ENCODE measurements at regions not wholly inside any gene's neighbourhood (a gene's known extent, or its start where the extent isn't known, plus 50 kb on each side); places are given as distances from the start of the nearest gene placed in this dataset.

DNA sequence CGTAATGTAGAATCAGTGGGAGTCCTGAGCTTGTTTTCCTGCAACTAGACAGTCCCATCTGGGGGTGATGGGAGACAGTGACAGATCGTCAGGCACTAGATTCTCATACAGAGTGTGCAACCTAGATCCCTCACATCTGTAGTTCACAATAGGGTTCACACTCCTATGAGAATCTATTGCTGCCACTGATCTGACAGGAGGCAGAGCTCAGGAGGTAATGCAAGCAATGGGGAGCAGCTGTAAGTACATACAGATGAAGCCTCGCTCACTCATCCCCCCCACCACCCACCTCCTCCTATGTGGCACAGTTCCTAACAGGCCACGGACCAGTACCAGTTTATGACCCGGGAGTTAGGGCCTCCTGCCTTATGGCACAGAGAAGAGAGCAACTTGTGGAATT is 116.2 kb upstream of the PIK3R1 start:
- Histone ChIP-seq H2AFZ (ENCODE audit: control insufficient read depth, low read length) (no peak overlapping the region), H3K9ac (ENCODE audit: control insufficient read depth, extremely low read depth, insufficient read depth, low read length) (no peak overlapping the region), H3K79me2 (ENCODE audit: control insufficient read depth, insufficient read depth, low read length) (no peaks in the 10 kb centered on the region), H3K9me3 (ENCODE audit: control insufficient read depth, low read depth, low read length) (no peaks in the 10 kb centered on the region), H3K4me2 (ENCODE audit: control insufficient read depth, extremely low read depth, insufficient read depth, low read depth, low read length) (no peak overlapping the region), H3K4me3 (ENCODE audit: control insufficient read depth in 2 of 3, extremely low read depth in 1 of 3, insufficient read depth in 2 of 3, low read depth in 1 of 3, low read length in 3 of 3) (no peak overlapping the region), H3K9me1 (ENCODE audit: control insufficient read depth, extremely low read depth, insufficient read depth, low read length) (no peaks in the 10 kb centered on the region), H3K36me3 (ENCODE audit: control insufficient read depth in 2 of 2, extremely low read depth in 1 of 2, insufficient read depth in 2 of 2, low read length in 2 of 2) (no peaks in the 10 kb centered on the region), H3K4me1 (ENCODE audit: control insufficient read depth, extremely low read depth, insufficient read depth, low read length) (no peaks in the 10 kb centered on the region), H3K27me3 (ENCODE audit: control insufficient read depth, extremely low read depth, insufficient read depth, low read length) (no peaks in the 10 kb centered on the region), H4K20me1 (ENCODE audit: control insufficient read depth, extremely low read depth, insufficient read depth, low read length) (no peaks in the 10 kb centered on the region), H3K27ac (ENCODE audit: control insufficient read depth, insufficient read depth, low read length) (no peak overlapping the region)
- no peak for FAIRE-seq
- TF ChIP-seq, protein P1, sequence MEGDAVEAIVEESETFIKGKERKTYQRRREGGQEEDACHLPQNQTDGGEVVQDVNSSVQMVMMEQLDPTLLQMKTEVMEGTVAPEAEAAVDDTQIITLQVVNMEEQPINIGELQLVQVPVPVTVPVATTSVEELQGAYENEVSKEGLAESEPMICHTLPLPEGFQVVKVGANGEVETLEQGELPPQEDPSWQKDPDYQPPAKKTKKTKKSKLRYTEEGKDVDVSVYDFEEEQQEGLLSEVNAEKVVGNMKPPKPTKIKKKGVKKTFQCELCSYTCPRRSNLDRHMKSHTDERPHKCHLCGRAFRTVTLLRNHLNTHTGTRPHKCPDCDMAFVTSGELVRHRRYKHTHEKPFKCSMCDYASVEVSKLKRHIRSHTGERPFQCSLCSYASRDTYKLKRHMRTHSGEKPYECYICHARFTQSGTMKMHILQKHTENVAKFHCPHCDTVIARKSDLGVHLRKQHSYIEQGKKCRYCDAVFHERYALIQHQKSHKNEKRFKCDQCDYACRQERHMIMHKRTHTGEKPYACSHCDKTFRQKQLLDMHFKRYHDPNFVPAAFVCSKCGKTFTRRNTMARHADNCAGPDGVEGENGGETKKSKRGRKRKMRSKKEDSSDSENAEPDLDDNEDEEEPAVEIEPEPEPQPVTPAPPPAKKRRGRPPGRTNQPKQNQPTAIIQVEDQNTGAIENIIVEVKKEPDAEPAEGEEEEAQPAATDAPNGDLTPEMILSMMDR (optimal IDR thresholded peaks at IDR 0.05 in 1 of 3, IDR thresholded peaks at IDR 0.05 in 1 of 3, conservative IDR thresholded peaks at IDR 0.05 in 1 of 3; ENCODE audit: extremely low read depth in 1 of 3, insufficient read depth in 2 of 3, low read length in 3 of 3), result no peak
- TF ChIP-seq EZH2 (IDR thresholded peaks at IDR 0.05; ENCODE audit: low read length), result no peak
- dilution Hi-C loops (cut with MboI; ENCODE audit: extremely low pct_ligation_motif_present, low sequenced_read_pairs), result no loop called here
- DNase-seq (ENCODE audit: low read depth, low spot score), result no peak

DNA sequence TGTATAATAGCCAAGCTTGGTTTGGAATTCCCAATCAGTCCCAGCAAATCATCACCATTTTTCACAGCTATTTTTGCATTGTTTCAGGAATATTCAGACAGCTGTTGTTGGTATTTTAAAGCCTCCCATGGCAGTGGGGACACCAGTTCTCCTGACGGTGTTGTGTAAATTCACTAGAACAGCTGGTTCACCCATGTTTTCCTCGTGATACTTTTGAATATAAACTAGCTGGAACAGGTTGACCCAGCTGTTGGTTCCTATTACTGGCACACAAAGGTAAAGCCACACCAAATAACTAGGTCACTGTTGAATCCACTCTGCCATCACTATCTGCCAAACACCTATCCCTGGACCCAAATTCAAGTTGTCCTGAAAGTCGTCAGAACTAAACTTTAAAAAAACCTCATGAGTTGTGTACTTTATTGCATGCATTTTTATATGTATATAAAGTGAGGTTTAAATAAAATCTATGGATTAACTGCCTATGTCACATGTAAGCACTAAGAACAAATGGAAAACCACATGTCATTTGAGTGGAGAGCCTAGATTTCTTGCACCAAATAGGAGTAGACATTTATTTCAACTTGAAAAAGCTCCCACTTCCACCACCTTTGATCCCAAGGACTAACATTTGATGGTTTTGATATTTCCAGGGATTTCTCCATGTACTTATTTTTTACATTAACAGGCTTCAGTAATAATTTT is 121.9 kb upstream of the PIK3R1 start:
- Histone ChIP-seq H3K4me3 (ENCODE audit: control insufficient read depth in 2 of 3, extremely low read depth in 1 of 3, insufficient read depth in 2 of 3, low read depth in 1 of 3, low read length in 3 of 3) (no peak overlapping the region), H3K27me3 (ENCODE audit: control insufficient read depth, extremely low read depth, insufficient read depth, low read length) (no peaks in the 10 kb centered on the region), H3K4me2 (ENCODE audit: control insufficient read depth, extremely low read depth, insufficient read depth, low read depth, low read length) (no peak overlapping the region), H3K4me1 (ENCODE audit: control insufficient read depth, extremely low read depth, insufficient read depth, low read length) (no peaks in the 10 kb centered on the region), H2AFZ (ENCODE audit: control insufficient read depth, low read length) (no peak overlapping the region), H3K9me1 (ENCODE audit: control insufficient read depth, extremely low read depth, insufficient read depth, low read length) (no peaks in the 10 kb centered on the region), H4K20me1 (ENCODE audit: control insufficient read depth, extremely low read depth, insufficient read depth, low read length) (no peaks in the 10 kb centered on the region), H3K9me3 (ENCODE audit: control insufficient read depth, low read depth, low read length) (no peaks in the 10 kb centered on the region), H3K27ac (ENCODE audit: control insufficient read depth, insufficient read depth, low read length) (no peak overlapping the region), H3K9ac (ENCODE audit: control insufficient read depth, extremely low read depth, insufficient read depth, low read length) (no peak overlapping the region), H3K79me2 (ENCODE audit: control insufficient read depth, insufficient read depth, low read length) (no peaks in the 10 kb centered on the region), H3K36me3 (ENCODE audit: control insufficient read depth in 2 of 2, extremely low read depth in 1 of 2, insufficient read depth in 2 of 2, low read length in 2 of 2) (no peaks in the 10 kb centered on the region)
- DNase-seq (ENCODE audit: low read depth, low spot score) (no peak), FAIRE-seq (no peak)
- dilution Hi-C loops (cut with MboI; ENCODE audit: extremely low pct_ligation_motif_present, low sequenced_read_pairs), result no loop called here
- TF ChIP-seq EZH2 (IDR thresholded peaks at IDR 0.05; ENCODE audit: low read length), result no peak

DNA sequence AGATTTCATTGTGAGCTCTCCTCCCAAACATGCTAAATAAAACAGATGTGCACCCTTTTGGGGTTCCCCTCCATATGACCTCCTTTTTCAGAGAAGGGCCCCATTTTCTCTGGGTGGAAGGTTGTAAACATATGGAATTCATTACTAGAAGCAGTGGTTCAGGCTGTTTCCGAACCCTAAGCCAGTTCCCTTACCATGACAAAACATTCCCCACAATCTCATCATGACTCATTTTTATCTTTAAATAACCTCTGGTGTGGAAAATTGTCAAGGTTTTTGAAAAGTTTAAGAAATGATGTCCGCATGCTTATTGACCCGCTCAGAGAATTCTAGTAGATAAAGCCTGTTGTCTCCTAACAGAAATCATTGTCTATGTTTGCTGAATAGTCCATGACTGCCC is 127.3 kb upstream of the PIK3R1 start:
- H3K4me3 ChIP-seq (ENCODE audit: control insufficient read depth in 2 of 3, extremely low read depth in 1 of 3, insufficient read depth in 2 of 3, low read depth in 1 of 3, low read length in 3 of 3), result no peak overlapping the region
- H4K20me1 ChIP-seq (ENCODE audit: control insufficient read depth, extremely low read depth, insufficient read depth, low read length), result no peaks in the 10 kb centered on the region
- DNase-seq (ENCODE audit: low read depth, low spot score) (no peak), FAIRE-seq (no peak)
- H3K4me2 ChIP-seq (ENCODE audit: control insufficient read depth, extremely low read depth, insufficient read depth, low read depth, low read length), result no peak overlapping the region
- no peaks in the 10 kb centered on the region for H3K36me3 ChIP-seq (ENCODE audit: control insufficient read depth in 2 of 2, extremely low read depth in 1 of 2, insufficient read depth in 2 of 2, low read length in 2 of 2)
- no peak overlapping the region for H3K27ac ChIP-seq (ENCODE audit: control insufficient read depth, insufficient read depth, low read length)
- no peak for TF ChIP-seq EZH2 (IDR thresholded peaks at IDR 0.05; ENCODE audit: low read length)
- TF ChIP-seq, protein P1 (optimal IDR thresholded peaks at IDR 0.05 in 1 of 3, IDR thresholded peaks at IDR 0.05 in 1 of 3, conservative IDR thresholded peaks at IDR 0.05 in 1 of 3; ENCODE audit: extremely low read depth in 1 of 3, insufficient read depth in 2 of 3, low read length in 3 of 3), result no peak
- no peaks in the 10 kb centered on the region for H3K79me2 ChIP-seq (ENCODE audit: control insufficient read depth, insufficient read depth, low read length)
- H3K9ac ChIP-seq (ENCODE audit: control insufficient read depth, extremely low read depth, insufficient read depth, low read length), result no peak overlapping the region
- H2AFZ ChIP-seq (ENCODE audit: control insufficient read depth, low read length), result no peak overlapping the region
- H3K4me1 ChIP-seq (ENCODE audit: control insufficient read depth, extremely low read depth, insufficient read depth, low read length), result no peaks in the 10 kb centered on the region
- dilution Hi-C loops (cut with MboI; ENCODE audit: extremely low pct_ligation_motif_present, low sequenced_read_pairs), result no loop called here
- no peaks in the 10 kb centered on the region for H3K9me1 ChIP-seq (ENCODE audit: control insufficient read depth, extremely low read depth, insufficient read depth, low read length)
- no peaks in the 10 kb centered on the region for H3K9me3 ChIP-seq (ENCODE audit: control insufficient read depth, low read depth, low read length)
- H3K27me3 ChIP-seq (ENCODE audit: control insufficient read depth, extremely low read depth, insufficient read depth, low read length), result no peaks in the 10 kb centered on the region
